Epithelial cell of esophagus (primary cell): ENCODE measurements at regions not wholly inside any gene's neighbourhood (a gene's known extent, or its start where the extent isn't known, plus 50 kb on each side); places are given as distances from the start of the nearest gene placed in this dataset.

Experiments
- DNase-seq: peaks from one replicate; pipeline ENCODE4 v3.0.0; 2010; ENCODE audit warnings: low read depth
- H3K4me3 ChIP-seq: 2 replicates; pipeline ENCODE4 v1.5.1; 2011; ENCODE audit warnings: mild to moderate bottlenecking, low read length, control low read depth
- TF ChIP-seq, protein P1 (sequence below): IDR thresholded peaks from 2 replicates; pipeline ENCODE4 v1.5.1; 2011; ENCODE audit warnings: low read depth, mild to moderate bottlenecking, low read length, control low read depth, inconsistent platforms; ENCODE audit not compliant: insufficient read depth; ENCODE audit errors: missing control alignments

DNA sequence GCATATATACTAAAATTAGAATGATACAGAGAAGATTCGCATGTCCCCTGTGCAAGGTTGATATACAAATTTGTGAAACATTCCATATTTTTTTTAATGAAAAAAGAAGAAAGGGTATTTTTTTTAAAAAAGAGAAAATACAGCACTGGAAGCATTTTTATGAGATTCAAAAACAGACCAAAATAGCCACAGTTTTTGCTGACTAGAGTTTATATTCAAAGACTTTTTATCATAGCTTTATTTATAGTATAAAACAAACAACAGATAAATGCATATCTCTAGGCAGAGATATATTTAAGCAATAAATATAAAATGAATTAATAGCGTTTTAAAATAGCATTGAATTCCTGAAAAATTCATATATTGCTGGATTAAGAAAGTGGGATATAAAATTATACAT is 436.5 kb upstream of the ACVR2A start:
- no peak overlapping the region for H3K4me3 ChIP-seq
- no peak for DNase-seq
- TF ChIP-seq, protein P1, sequence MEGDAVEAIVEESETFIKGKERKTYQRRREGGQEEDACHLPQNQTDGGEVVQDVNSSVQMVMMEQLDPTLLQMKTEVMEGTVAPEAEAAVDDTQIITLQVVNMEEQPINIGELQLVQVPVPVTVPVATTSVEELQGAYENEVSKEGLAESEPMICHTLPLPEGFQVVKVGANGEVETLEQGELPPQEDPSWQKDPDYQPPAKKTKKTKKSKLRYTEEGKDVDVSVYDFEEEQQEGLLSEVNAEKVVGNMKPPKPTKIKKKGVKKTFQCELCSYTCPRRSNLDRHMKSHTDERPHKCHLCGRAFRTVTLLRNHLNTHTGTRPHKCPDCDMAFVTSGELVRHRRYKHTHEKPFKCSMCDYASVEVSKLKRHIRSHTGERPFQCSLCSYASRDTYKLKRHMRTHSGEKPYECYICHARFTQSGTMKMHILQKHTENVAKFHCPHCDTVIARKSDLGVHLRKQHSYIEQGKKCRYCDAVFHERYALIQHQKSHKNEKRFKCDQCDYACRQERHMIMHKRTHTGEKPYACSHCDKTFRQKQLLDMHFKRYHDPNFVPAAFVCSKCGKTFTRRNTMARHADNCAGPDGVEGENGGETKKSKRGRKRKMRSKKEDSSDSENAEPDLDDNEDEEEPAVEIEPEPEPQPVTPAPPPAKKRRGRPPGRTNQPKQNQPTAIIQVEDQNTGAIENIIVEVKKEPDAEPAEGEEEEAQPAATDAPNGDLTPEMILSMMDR, result no peak

DNA sequence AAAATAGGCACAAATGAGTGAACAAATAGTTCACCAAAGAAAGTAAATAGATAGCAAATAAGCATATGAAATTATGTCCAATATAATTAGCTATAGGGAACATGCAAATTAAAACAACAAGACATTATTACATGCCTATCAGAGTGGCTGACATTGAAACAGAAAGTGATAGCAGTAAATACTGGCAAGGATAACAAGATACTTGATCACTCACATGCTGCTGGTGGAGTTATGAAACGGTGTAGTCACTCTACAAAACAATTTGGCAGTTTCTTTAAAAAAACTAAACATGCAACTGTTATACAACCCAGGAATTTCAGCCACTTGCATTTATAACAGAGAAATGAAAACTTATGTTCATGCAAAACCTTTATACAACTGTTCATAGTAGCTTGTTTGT is 439.2 kb upstream of the ACVR2A start:
- H3K4me3 ChIP-seq, result no peak overlapping the region
- no peak for DNase-seq
- TF ChIP-seq, protein P1, result no peak

DNA sequence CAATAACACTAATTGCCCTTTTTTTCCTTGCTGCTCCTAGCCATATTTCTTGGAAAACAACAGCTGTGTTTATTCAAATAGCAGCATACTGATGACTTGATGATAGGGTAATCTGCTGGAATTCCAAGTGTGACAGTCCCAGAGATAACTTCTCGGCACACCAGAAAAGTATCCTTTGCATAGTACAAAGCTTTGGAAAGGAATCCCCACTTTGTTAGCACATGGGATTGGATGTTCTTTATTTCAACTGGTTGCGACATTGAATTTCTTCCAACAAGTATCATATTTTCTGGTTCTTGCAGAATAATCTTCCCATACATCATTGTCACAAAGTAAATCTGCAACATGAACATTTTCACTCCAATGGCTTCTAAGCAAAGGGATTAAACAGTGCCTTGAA is 445.8 kb upstream of the ACVR2A start:
- no peak overlapping the region for H3K4me3 ChIP-seq
- DNase-seq, result no peak
- TF ChIP-seq, protein P1, result no peak

DNA sequence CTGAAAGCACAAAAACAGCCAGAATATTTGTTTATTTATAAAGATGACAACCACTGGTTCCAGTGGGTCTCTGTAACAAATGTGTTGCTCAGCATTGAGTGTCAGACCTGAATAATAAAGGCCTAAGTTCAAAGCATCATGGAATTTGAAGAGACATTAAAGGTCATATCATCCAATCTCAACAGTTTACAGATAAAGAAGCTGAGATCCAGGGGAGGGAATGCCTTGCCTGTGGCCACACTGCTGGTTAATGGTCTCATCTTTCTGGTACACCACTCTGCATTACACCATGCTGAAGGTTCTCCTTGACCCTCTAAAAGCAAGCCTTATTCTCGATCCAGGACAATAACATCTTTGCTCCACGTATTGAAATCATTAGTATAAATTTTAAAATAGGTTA is 446.5 kb upstream of the ACVR2A start:
- DNase-seq, result no peak
- TF ChIP-seq, protein P1, result no peak
- H3K4me3 ChIP-seq, result no peak overlapping the region

DNA sequence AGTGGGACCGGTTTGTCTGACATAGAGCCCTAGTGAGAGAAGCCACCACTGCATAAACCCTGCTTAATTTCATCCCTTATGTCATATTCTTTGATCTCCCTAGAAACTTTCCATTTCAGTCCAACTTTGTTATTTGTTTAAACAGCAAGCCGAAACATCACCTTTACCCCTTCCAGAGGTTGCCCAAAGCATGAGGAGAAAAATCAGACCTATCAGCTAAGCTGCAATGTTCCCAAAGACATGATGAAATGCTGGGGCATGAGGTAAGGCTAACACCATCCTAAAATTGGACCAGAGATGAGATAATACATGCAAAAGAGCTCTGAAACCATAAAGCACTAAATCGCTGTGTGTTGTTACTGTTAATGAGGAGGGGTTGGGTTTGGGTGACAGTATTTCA is 447.9 kb upstream of the ACVR2A start:
- TF ChIP-seq, protein P1, result no peak
- DNase-seq, result no peak
- no peak overlapping the region for H3K4me3 ChIP-seq

DNA sequence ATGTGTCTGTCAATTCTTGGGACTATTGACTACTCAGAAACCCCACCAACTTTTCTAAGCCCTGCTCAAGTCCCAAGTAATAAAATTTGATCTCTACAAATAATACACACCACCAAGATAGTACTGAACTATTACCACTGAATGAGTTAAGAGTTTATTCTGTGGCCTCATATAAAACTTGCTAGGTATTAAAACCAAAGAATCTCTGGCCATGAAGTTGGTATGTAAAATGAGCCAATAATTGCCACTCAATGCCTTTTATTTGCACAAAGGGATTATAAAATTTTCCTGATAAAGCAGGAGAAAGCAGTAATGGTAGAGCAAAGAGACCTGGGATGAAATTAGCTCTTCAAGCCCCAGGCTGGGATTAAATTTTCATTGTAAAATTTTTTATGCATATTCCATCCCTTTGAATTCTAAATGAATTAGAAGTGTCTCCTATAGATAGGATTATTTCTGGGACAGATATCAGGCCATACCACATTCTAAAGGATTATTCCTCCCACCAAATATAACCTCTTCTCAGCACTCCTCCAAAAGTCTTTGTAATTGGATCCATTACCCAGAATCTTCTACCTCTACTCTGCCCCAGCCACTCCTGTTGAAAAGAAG is 450.5 kb upstream of the ACVR2A start:
- TF ChIP-seq, protein P1, result no peak
- H3K4me3 ChIP-seq, result no peak overlapping the region
- DNase-seq, result no peak

DNA sequence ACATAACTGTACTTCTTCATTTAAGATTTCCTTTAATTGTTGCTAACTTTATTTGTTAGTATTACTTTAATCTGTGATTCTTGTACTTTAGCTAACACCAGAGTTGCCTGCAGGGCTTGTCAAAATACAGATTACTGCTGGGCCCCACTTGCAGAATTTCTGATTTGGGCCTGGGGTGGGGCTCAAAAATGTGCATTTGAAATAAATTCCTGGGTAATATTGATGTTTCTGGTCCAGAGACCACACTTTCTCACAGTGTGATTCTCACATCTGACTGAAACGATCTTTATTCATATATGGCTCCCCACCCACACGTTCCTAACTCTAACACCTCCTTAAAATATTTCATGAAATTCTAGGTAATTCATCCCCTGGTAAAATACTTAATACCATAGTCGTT is 452.6 kb upstream of the ACVR2A start:
- no peak overlapping the region for H3K4me3 ChIP-seq
- TF ChIP-seq, protein P1, result no peak
- no peak for DNase-seq
